ENCODE measurements at regions not wholly inside any gene's neighbourhood (a gene's known extent, or its start where the extent isn't known, plus 50 kb on each side); places are given as distances from the start of the nearest gene placed in this dataset.

DNA sequence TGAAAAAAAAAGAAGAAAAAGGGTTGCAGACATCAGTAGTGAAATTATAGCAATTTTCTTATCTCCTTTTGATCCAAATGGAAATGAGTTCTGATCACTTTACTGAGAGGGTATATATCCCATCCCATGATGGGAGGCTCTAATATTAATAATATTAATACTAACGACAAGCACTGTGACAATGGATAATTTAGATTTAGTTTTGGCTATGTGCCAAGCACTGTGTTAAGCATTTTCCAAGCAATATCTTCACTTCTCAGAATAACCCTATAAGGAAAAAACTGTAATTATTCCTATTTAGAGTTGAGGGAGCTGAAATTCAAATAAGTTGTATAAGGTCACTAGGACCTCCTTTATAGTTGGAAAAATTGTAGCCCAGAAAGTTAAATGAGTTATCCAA lies 58.4 kb upstream of the ASTN2 start:
- TF ChIP-seq EZH2 (IDR thresholded peaks at IDR 0.05; ENCODE audit: borderline replicate concordance, low read depth, low read length, severe bottlenecking) (no peak), POLR2A (IDR thresholded peaks at IDR 0.05; ENCODE audit: low read depth, low read length) (no peak)
- TF ChIP-seq, protein P1, sequence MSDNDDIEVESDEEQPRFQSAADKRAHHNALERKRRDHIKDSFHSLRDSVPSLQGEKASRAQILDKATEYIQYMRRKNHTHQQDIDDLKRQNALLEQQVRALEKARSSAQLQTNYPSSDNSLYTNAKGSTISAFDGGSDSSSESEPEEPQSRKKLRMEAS (IDR thresholded peaks at IDR 0.05; ENCODE audit: insufficient read depth, insufficient read length), result no peak
